Chondrocyte (in vitro differentiated cells): ENCODE measurements at regions not wholly inside any gene's neighbourhood (a gene's known extent, or its start where the extent isn't known, plus 50 kb on each side); places are given as distances from the start of the nearest gene placed in this dataset.

ENCODE experiments used
- DNase-seq: peaks from one replicate; pipeline ENCODE4 v3.0.0; 2021; ENCODE audit warnings: mixed read lengths, low spot score
- H3K27ac Mint-ChIP-seq: one replicate; pipeline ENCODE4 v1.8.0; 2021; ENCODE audit warnings: mild to moderate bottlenecking, moderate library complexity, mixed read lengths; ENCODE audit not compliant: unreplicated experiment
- H3K27me3 Mint-ChIP-seq: 2 replicates; pipeline ENCODE4 v1.8.0; 2021; ENCODE audit warnings: low read depth, mixed read lengths
- H3K36me3 Mint-ChIP-seq: 2 replicates; pipeline ENCODE4 v1.8.0; 2021; ENCODE audit warnings: low read depth, mixed read lengths
- H3K4me1 Mint-ChIP-seq: 2 replicates; pipeline ENCODE4 v1.8.0; 2021; ENCODE audit warnings: low read depth, mild to moderate bottlenecking, mixed read lengths
- H3K4me3 Mint-ChIP-seq: one replicate; pipeline ENCODE4 v1.8.0; 2021; ENCODE audit warnings: mild to moderate bottlenecking, moderate library complexity, mixed read lengths; ENCODE audit not compliant: unreplicated experiment
- H3K9me3 Mint-ChIP-seq: 2 replicates; pipeline ENCODE4 v1.8.0; 2021; ENCODE audit warnings: low read depth, mixed read lengths
- TF ChIP-seq, protein P1 (sequence below): fragments of 200-600 bp; sonication (generic); IDR thresholded peaks from 2 replicates; pipeline ENCODE4 v1.5.0; 2021; ENCODE audit warnings: antibody characterized with exemption, mild to moderate bottlenecking, moderate library complexity

DNA sequence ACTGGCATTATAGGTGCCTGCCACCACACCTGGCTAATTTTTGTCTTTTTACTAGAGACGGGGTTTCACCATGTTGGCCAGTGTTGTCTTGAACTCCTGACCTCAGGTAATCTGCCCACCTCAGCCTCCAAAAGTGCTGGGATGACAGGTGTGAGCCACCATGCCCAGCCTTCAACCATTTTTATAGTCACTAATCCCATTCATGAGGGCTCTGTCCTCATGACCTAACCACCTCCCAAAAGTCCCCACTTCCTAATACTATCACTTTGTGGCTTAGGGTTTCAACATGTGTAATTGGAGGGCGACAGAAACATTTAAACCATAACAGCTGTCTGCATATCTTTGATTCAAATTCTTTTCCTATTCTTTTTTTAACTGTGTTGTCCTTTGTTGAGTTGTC lies 229.6 kb upstream of the AGA start:
- Mint-ChIP-seq H3K27ac (no peak overlapping the region), H3K27me3 (peaks cover 2% of the 10 kb centered on the region), H3K9me3 (no peaks in the 10 kb centered on the region), H3K4me1 (peaks cover 6% of the 10 kb centered on the region), H3K36me3 (no peaks in the 10 kb centered on the region), H3K4me3 (no peak overlapping the region)
- TF ChIP-seq, protein P1, sequence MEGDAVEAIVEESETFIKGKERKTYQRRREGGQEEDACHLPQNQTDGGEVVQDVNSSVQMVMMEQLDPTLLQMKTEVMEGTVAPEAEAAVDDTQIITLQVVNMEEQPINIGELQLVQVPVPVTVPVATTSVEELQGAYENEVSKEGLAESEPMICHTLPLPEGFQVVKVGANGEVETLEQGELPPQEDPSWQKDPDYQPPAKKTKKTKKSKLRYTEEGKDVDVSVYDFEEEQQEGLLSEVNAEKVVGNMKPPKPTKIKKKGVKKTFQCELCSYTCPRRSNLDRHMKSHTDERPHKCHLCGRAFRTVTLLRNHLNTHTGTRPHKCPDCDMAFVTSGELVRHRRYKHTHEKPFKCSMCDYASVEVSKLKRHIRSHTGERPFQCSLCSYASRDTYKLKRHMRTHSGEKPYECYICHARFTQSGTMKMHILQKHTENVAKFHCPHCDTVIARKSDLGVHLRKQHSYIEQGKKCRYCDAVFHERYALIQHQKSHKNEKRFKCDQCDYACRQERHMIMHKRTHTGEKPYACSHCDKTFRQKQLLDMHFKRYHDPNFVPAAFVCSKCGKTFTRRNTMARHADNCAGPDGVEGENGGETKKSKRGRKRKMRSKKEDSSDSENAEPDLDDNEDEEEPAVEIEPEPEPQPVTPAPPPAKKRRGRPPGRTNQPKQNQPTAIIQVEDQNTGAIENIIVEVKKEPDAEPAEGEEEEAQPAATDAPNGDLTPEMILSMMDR: no peak
- no peak for DNase-seq

DNA sequence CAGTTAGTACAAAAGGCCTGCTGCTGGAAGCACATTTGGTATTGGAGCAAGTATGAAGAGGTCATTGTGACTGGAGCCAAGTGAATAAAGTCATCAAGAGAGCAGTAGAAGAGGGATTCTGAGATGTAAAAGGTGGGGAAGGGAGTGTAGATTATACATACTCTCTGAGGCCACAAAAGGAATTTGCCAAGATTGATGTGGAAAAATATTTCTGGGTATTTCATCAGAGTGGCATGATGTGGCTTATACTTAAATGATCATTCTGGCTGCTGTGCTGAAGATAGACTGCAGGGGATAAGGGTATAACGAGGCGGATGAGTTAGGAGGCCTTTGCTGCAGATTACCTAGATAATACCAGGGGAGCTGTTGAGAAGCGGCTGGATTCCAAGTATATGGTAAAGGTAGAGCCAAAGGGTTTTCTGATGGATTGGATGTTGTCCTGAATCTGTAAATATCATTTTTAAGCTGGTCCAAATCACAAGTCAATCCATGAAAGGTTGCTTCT lies 231.8 kb upstream of the AGA start:
- no peaks in the 10 kb centered on the region for H3K36me3 Mint-ChIP-seq
- peaks cover 6% of the 10 kb centered on the region for H3K4me1 Mint-ChIP-seq
- H3K4me3 Mint-ChIP-seq: no peak overlapping the region
- H3K27ac Mint-ChIP-seq: no peak overlapping the region
- DNase-seq: no peak
- TF ChIP-seq, protein P1: no peak
- H3K9me3 Mint-ChIP-seq: no peaks in the 10 kb centered on the region
- no peaks in the 10 kb centered on the region for H3K27me3 Mint-ChIP-seq

DNA sequence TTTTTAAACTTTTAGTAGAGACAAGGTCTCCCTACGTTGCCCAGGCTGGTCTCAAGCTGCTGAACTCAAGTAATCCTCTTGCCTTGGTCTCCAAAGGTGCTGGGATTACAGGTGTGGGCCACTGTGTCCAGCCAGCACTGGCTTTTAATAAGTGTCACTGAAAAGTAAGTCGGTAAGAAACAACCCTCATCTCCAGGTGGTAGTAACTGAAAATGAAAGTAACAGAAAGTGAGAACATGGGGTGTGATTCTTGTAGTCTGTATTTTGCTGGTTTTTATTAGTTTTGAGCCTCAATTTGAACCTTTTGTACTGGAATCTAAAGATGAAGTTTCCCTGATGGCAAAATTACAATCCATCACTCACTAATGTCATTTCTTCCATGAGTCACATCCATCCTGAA lies 238.1 kb upstream of the AGA start:
- Mint-ChIP-seq H3K27ac (no peak overlapping the region), H3K27me3 (no peaks in the 10 kb centered on the region), H3K4me1 (no peaks in the 10 kb centered on the region), H3K9me3 (no peaks in the 10 kb centered on the region), H3K4me3 (no peak overlapping the region), H3K36me3 (no peaks in the 10 kb centered on the region)
- TF ChIP-seq, protein P1: no peak
- DNase-seq: no peak

DNA sequence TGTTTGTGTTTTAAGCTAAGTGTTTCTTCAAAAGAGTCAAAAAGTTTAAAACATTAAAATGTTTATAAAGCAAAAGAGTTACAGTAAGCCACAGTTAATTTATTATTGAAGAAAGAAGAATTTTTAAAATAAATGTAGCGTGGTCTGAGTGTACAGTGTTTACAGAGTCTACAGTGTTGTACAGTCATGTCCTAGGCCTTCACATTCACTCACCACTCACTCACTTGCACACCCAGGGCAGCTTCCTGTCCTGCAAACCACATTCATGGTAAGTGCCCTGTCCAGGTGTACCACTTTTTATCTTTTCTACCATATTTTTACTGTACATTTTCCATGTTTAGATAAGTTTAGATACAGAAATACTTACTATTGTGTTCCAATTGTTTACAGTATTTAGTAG lies 239.7 kb upstream of the AGA start:
- Mint-ChIP-seq H3K27me3 (no peaks in the 10 kb centered on the region), H3K9me3 (no peaks in the 10 kb centered on the region), H3K36me3 (no peaks in the 10 kb centered on the region), H3K4me3 (no peak overlapping the region), H3K4me1 (no peaks in the 10 kb centered on the region), H3K27ac (no peak overlapping the region)
- TF ChIP-seq, protein P1: no peak
- no peak for DNase-seq

DNA sequence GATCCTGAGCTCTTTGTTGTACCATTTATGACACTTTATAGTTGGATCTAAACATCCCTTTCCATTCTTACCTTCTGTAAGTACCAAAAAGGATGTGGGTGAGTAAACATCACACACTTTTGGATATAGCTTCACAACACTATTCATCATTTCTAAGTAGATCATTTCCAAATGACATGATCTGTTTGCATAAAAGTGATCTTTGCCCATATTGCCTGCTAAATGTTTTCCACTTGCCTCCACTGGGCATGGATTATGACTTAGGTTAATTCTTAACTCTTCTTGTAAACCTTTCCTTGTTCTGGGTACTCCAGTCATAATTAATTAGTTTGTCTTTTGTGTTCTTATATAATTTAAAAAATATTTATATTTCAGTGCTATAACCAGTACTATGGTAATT lies 244.9 kb upstream of the AGA start:
- DNase-seq: no peak
- H3K9me3 Mint-ChIP-seq: no peaks in the 10 kb centered on the region
- TF ChIP-seq, protein P1: no peak
- H3K27me3 Mint-ChIP-seq: peaks cover 1% of the 10 kb centered on the region
- H3K4me1 Mint-ChIP-seq: no peaks in the 10 kb centered on the region
- H3K4me3 Mint-ChIP-seq: no peak overlapping the region
- no peak overlapping the region for H3K27ac Mint-ChIP-seq
- no peaks in the 10 kb centered on the region for H3K36me3 Mint-ChIP-seq
